Spleen (tissue), 7 donors: ENCODE measurements at regions not wholly inside any gene's neighbourhood (a gene's known extent, or its start where the extent isn't known, plus 50 kb on each side); places are given as distances from the start of the nearest gene placed in this dataset.

Experiments
- POLR2A ChIP-seq, 3 donors: fragments of 450-650 bp; IDR thresholded peaks; one replicate each; pipeline ENCODE4 v1.5.1; 2017; ENCODE audit warnings: antibody characterized with exemption in 3 of 3, mild to moderate bottlenecking in 1 of 3
- TF ChIP-seq, protein P1 (sequence below), 11 experiments: fragments of 200-600 bp in 7 of 11; fragments of 450-650 bp in 4 of 11; sonication (generic) in 4 of 11; IDR thresholded peaks in 8 of 11; conservative IDR thresholded peaks in 3 of 11; 1 replicate in 7 of 11; 2 replicates in 4 of 11; pipeline versions ENCODE4 v1.4.0 to v1.8.0; 2016 to 2021; ENCODE audit warnings: antibody characterized with exemption in 11 of 11, inconsistent platforms in 4 of 11, mild to moderate bottlenecking in 1 of 11
- donor health status: DM: no; HTN: no; CAD: no; lungs with moderate emphysema.
- donor health status: DM: no; HTN: no; CAD: no.
- donor health status: DM: no; HTN: no; CAD: no.

DNA sequence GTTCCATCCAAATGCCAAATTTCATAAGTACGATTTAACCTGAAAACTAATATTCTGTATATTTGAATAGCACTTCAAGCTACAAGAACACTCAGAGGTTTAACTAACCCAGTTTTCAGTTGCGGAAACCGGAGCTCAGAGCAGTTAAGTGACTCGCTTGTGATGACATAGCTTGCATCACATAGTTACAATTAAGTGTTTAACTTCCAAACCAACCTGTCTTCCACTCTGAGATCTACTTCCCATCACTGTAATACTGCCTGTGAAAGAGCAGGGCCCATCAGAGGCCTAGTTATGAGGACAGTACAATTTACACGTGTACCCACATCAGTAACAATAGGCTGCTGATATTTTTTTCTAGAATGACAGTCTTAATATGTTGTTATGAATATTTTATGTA lies 120.3 kb downstream of the MAD2L1 start:
- TF ChIP-seq, protein P1, sequence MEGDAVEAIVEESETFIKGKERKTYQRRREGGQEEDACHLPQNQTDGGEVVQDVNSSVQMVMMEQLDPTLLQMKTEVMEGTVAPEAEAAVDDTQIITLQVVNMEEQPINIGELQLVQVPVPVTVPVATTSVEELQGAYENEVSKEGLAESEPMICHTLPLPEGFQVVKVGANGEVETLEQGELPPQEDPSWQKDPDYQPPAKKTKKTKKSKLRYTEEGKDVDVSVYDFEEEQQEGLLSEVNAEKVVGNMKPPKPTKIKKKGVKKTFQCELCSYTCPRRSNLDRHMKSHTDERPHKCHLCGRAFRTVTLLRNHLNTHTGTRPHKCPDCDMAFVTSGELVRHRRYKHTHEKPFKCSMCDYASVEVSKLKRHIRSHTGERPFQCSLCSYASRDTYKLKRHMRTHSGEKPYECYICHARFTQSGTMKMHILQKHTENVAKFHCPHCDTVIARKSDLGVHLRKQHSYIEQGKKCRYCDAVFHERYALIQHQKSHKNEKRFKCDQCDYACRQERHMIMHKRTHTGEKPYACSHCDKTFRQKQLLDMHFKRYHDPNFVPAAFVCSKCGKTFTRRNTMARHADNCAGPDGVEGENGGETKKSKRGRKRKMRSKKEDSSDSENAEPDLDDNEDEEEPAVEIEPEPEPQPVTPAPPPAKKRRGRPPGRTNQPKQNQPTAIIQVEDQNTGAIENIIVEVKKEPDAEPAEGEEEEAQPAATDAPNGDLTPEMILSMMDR (IDR thresholded peaks at IDR 0.05 in 8 of 11, conservative IDR thresholded peaks at IDR 0.05 in 3 of 11), result no peak
- no peak for TF ChIP-seq POLR2A (IDR thresholded peaks at IDR 0.05)
